Breast epithelium (tissue), 4 donors: ENCODE measurements at regions not wholly inside any gene's neighbourhood (a gene's known extent, or its start where the extent isn't known, plus 50 kb on each side); places are given as distances from the start of the nearest gene placed in this dataset.

ENCODE experiments used
- DNase-seq, 2 donors: peaks; one replicate each; pipeline ENCODE4 v3.0.0-alpha.2; 2019; ENCODE audit warnings: low spot score in 2 of 2
- H3K27ac ChIP-seq, 2 donors: fragments of 200-600 bp; sonication (generic) in 1 of 2; one replicate each; pipeline ENCODE4 v1.5.1; 2016 to 2019; ENCODE audit warnings: mild to moderate bottlenecking in 1 of 2
- H3K27me3 ChIP-seq, 2 donors: fragments of 200-600 bp; sonication (generic) in 1 of 2; one replicate each; pipeline versions ENCODE4 v1.5.1 to v1.6.0; 2017 to 2019; ENCODE audit warnings: control low read depth in 1 of 2, mild to moderate bottlenecking in 1 of 2
- H3K36me3 ChIP-seq: fragments of 200-600 bp; one replicate; pipeline ENCODE4 v1.5.1; 2019
- H3K4me1 ChIP-seq, 2 donors: fragments of 200-600 bp; sonication (generic); one replicate each; pipeline ENCODE4 v1.5.1; 2016 to 2019; ENCODE audit warnings: control low read depth in 1 of 2
- H3K4me3 ChIP-seq, 3 donors: fragments of 200-600 bp; sonication (generic); 1 replicate in 2 of 3; 2 replicates in 1 of 3; pipeline ENCODE4 v1.5.1; 2016 to 2019; ENCODE audit warnings: mild to moderate bottlenecking in 3 of 3, moderate library complexity in 2 of 3
- H3K9me3 ChIP-seq, 2 donors: fragments of 200-600 bp; sonication (generic) in 1 of 2; one replicate each; pipeline ENCODE4 v1.5.1; 2016 to 2019; ENCODE audit warnings: control low read depth in 1 of 2
- POLR2A ChIP-seq: fragments of 450-650 bp; IDR thresholded peaks from one replicate; pipeline ENCODE4 v1.6.1; 2016; ENCODE audit warnings: antibody characterized with exemption, mild to moderate bottlenecking, moderate library complexity
- POLR2AphosphoS5 ChIP-seq, 3 donors: sonication (generic); formaldehyde crosslinking; IDR thresholded peaks; one replicate each; pipeline ENCODE4 v1.6.1; 2017; ENCODE audit warnings: antibody characterized with exemption in 3 of 3
- intact Hi-C: fragments of 100-400 bp; cut with DNase I; formaldehyde crosslinking; loops from one replicate; pipeline ENCODE4 v1.15.1; 2023; ENCODE audit warnings: low total_unique reads
- TF ChIP-seq, protein P1 (sequence below), 3 donors: fragments of 450-650 bp; IDR thresholded peaks; one replicate each; pipeline ENCODE4 v1.5.1; 2016 to 2017; ENCODE audit warnings: antibody characterized with exemption in 3 of 3, mild to moderate bottlenecking in 3 of 3, moderate library complexity in 3 of 3

DNA sequence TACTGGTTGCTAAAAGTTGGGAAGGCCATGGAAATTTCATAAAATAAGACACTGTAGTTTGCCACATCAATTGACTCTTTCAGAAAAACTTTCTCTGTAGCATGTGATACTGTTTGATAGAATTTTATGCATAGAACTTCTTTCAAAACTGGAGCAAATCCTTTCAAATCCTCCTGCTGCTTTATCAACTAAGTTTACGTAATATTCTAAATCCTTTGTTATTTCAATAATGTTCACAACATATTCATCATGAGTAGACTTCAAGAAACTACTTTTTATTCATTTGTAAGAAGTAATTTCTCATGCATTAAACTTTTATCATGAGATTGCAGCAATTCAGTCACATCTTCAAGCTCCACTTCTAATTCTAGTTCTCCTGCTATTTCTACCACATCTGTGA is 199.3 kb downstream of the PCDH18 start:
- no peak for TF ChIP-seq POLR2AphosphoS5 (IDR thresholded peaks at IDR 0.05)
- H3K36me3 ChIP-seq = no peaks in the 10 kb centered on the region
- H3K27ac ChIP-seq = no peak overlapping the region
- intact Hi-C loops = no loop called here
- H3K9me3 ChIP-seq = peaks cover 0 to 6% of the 10 kb centered on the region in 2 donors
- no peak overlapping the region for H3K4me3 ChIP-seq
- no peak for DNase-seq
- H3K27me3 ChIP-seq = no peaks in the 10 kb centered on the region
- no peaks in the 10 kb centered on the region for H3K4me1 ChIP-seq

DNA sequence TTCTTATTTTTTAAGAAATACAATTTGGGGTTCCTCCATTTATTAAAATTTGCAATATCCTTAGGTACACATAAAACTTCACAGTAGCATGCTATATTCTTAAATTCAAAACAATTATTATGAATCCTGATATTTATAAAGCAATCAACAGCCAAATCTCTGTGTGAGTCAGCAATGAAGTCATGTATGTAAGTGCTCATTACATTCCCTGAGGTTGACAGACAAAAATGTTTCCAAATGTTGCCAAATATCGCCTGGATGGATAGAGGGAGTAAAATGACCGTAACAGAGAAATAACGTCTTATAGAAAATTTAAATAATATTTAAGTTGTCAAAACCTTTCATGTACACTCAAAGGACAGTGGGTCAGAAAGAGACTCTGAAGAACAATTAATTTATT is 220.0 kb downstream of the PCDH18 start:
- TF ChIP-seq, protein P1, sequence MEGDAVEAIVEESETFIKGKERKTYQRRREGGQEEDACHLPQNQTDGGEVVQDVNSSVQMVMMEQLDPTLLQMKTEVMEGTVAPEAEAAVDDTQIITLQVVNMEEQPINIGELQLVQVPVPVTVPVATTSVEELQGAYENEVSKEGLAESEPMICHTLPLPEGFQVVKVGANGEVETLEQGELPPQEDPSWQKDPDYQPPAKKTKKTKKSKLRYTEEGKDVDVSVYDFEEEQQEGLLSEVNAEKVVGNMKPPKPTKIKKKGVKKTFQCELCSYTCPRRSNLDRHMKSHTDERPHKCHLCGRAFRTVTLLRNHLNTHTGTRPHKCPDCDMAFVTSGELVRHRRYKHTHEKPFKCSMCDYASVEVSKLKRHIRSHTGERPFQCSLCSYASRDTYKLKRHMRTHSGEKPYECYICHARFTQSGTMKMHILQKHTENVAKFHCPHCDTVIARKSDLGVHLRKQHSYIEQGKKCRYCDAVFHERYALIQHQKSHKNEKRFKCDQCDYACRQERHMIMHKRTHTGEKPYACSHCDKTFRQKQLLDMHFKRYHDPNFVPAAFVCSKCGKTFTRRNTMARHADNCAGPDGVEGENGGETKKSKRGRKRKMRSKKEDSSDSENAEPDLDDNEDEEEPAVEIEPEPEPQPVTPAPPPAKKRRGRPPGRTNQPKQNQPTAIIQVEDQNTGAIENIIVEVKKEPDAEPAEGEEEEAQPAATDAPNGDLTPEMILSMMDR (IDR thresholded peaks at IDR 0.05) = no peak
- no peak for TF ChIP-seq POLR2A
- no peak for TF ChIP-seq POLR2AphosphoS5 (IDR thresholded peaks at IDR 0.05)
- Histone ChIP-seq H3K4me1 (no peaks in the 10 kb centered on the region), H3K9me3 (no peaks in the 10 kb centered on the region), H3K27me3 (no peaks in the 10 kb centered on the region), H3K4me3 (no peak overlapping the region), H3K36me3 (no peaks in the 10 kb centered on the region), H3K27ac (no peak overlapping the region)
- no peak for DNase-seq
- intact Hi-C loops = no loop called here

DNA sequence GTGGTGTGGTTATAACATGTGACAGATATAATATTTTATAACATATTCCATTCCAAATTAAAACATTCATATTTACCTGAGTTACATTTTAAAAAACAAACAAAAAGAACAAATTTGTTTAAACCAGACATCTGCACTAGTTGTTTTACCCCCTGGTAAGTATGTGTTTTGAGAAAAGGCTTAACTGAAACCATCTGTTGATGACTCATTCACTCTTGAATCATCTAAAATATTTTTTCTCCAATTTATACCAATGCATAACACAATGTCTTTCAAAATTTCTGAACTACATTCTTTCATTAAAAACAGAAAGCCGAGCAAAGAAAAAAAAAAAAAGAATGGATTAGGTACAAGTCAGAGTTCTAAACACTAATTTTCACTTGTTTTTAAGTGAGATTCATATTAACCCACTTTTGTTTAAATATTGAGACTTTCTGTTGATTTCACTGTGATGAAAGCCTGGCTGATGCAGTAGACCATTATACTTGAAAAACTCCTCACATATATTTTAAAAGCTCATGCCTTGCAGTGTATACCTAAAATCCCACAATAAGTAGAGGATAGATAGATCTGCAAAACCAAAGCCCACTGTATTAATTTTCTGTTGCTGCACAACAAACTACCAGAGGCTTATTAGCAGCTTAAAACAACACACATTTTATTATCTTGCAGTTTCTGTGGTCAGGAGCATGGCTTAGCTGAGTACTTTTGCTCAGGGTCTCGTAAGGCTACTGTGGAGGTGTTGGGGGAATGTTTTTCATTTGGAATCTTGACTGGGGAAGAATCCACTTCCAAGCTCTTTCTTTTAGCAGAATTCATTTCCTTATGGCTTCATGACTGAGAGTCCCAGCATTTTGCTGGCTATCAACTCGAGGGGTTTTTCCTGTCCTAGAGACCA is 221.5 kb downstream of the PCDH18 start:
- Histone ChIP-seq H3K27me3 (no peaks in the 10 kb centered on the region), H3K4me1 (no peaks in the 10 kb centered on the region), H3K9me3 (no peaks in the 10 kb centered on the region), H3K4me3 (no peak overlapping the region), H3K27ac (peak overlapping the region; percentile 4 to 41), H3K36me3 (no peaks in the 10 kb centered on the region)
- DNase-seq = no peak
- no peak for TF ChIP-seq POLR2A
- TF ChIP-seq, protein P1 (IDR thresholded peaks at IDR 0.05) = no peak
- no peak for TF ChIP-seq POLR2AphosphoS5 (IDR thresholded peaks at IDR 0.05)
- intact Hi-C loops = no loop called here

DNA sequence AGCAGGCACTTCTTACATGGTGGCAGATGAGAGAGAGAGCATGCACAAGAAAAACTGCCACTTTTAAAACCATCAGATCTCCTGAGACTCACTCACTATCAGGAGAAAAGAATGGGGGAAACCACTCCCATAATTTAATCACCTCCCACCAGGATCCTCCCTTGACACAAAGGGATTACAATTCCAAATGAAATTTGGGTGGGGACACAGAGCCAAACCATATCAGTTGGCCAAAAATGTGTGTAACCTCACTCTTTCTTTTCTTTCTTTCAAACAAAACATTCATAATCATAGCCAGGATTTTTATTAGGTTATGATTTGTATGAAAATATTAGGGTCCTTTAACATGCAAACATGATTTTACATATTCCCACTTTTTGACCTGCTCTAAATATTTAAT is 222.1 kb downstream of the PCDH18 start:
- no peaks in the 10 kb centered on the region for H3K27me3 ChIP-seq
- H3K9me3 ChIP-seq = no peaks in the 10 kb centered on the region
- no peak overlapping the region for H3K4me3 ChIP-seq
- H3K36me3 ChIP-seq = no peaks in the 10 kb centered on the region
- no peak for DNase-seq
- no peaks in the 10 kb centered on the region for H3K4me1 ChIP-seq
- H3K27ac ChIP-seq = peak overlapping the region in 1 of 2 donors; percentile 30
- TF ChIP-seq POLR2AphosphoS5 (IDR thresholded peaks at IDR 0.05) (no peak), POLR2A (no peak)
- TF ChIP-seq, protein P1 (IDR thresholded peaks at IDR 0.05) = no peak
- intact Hi-C loops = no loop called here

DNA sequence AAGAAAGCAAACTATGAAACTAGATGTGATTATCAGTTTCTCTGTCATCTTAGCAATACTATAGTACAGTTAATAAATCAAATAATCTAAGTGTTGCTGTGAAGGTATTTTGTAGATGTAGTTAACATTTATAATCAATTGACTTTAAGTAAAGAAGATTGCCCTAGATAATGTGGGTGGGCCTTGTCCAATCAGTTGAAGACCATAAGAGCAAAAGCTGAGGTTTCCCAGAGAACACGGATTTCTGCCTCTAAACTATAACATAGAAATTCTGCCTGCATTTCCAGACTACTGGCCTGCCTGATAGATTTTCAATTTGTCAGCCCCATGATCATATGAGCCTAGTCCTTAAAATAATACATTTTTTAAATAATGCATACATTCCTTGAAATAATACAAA is 222.9 kb downstream of the PCDH18 start:
- Histone ChIP-seq H3K27me3 (no peaks in the 10 kb centered on the region), H3K4me3 (no peak overlapping the region), H3K27ac (no peak overlapping the region), H3K9me3 (no peaks in the 10 kb centered on the region), H3K4me1 (no peaks in the 10 kb centered on the region), H3K36me3 (no peaks in the 10 kb centered on the region)
- no peak for DNase-seq
- intact Hi-C loops = no loop called here
- TF ChIP-seq, protein P1 (IDR thresholded peaks at IDR 0.05) = no peak
- TF ChIP-seq POLR2A = no peak
- no peak for TF ChIP-seq POLR2AphosphoS5 (IDR thresholded peaks at IDR 0.05)
